22Rv1 (cell line): ENCODE measurements at regions not wholly inside any gene's neighbourhood (a gene's known extent, or its start where the extent isn't known, plus 50 kb on each side); places are given as distances from the start of the nearest gene placed in this dataset.

Source experiments
- H3K27ac ChIP-seq: fragments of 450-650 bp; 2 replicates; pipeline ENCODE4 v1.5.1; 2017
- ZFX ChIP-seq: fragments of 450-650 bp; IDR thresholded peaks from 2 replicates; pipeline ENCODE4 v1.6.1; 2017; ENCODE audit warnings: antibody characterized with exemption, borderline replicate concordance
- TF ChIP-seq, protein P1 (sequence below): fragments of 450-650 bp; IDR thresholded peaks from 2 replicates; pipeline ENCODE4 v1.5.1; 2017; ENCODE audit warnings: mild to moderate bottlenecking

- TF ChIP-seq, protein P1, sequence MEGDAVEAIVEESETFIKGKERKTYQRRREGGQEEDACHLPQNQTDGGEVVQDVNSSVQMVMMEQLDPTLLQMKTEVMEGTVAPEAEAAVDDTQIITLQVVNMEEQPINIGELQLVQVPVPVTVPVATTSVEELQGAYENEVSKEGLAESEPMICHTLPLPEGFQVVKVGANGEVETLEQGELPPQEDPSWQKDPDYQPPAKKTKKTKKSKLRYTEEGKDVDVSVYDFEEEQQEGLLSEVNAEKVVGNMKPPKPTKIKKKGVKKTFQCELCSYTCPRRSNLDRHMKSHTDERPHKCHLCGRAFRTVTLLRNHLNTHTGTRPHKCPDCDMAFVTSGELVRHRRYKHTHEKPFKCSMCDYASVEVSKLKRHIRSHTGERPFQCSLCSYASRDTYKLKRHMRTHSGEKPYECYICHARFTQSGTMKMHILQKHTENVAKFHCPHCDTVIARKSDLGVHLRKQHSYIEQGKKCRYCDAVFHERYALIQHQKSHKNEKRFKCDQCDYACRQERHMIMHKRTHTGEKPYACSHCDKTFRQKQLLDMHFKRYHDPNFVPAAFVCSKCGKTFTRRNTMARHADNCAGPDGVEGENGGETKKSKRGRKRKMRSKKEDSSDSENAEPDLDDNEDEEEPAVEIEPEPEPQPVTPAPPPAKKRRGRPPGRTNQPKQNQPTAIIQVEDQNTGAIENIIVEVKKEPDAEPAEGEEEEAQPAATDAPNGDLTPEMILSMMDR = no peak
- TF ChIP-seq ZFX = no peak
Measured at GRCh38 chr5:125281667-125282066, 535.2 kb upstream of the ZNF608 start.

DNA sequence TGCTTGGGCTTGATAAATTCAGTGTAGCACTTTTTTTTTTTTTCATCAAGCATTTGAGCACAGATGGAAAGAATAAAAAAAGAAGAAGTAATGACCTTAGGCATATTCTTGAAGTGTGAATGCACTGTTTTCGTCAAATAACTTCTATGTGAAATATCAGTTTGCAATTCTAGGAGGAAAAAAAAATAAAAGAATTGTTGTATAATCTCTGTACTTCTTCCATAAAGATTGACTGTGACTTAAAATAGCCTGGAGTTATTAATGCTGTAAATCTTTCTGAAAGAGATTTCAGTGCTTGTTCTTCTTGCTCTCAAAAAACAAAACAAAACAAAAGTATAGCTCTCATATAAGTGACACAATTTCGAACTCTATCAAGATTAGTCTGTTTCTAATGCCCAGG lies 536.9 kb upstream of the ZNF608 start:
- TF ChIP-seq, protein P1 = no peak
- no peak for TF ChIP-seq ZFX
- H3K27ac ChIP-seq = no peak overlapping the region

More at GRCh38 chr5:125281667-125282066, 535.2 kb upstream of the ZNF608 start:
- H3K27ac ChIP-seq = no peak overlapping the region

DNA sequence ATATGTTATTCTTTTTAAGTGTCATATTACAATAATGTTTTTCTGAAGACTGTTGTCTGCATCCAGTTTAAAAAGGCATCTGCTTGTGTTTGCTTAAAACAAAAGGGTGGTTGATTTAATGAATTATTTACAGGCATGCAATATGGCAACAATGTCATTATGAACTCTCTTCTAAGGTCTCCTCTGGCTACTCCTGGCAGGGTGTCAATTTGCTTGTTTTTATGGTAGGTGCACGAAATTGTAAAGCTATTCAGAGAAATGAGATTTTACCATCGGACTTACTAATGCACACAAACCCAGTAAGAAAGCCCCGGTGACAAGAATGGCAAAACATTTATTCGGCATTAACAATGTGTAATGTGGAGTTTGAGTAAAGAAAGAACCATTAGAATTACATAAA lies 539.8 kb upstream of the ZNF608 start:
- TF ChIP-seq, protein P1 = no peak
- TF ChIP-seq ZFX = no peak
- no peak overlapping the region for H3K27ac ChIP-seq

DNA sequence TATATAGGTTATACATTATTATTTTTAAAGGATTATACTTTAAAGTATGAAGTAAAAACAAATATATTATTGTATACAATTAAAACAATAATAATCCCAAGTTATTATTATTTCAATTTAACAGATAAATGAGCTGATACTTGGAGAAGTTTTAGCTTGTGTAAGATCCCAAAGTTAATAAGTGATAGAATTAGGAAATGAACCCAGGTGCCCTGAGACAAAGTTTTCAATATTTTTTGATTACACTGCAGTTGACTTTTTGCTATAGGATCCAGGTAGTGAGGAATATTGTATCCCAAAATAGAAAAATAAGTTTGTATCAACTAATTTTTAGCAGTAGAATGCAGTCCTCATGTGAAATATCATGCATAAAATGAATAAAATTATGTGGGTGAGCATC lies 543.2 kb upstream of the ZNF608 start:
- no peak overlapping the region for H3K27ac ChIP-seq
- no peak for TF ChIP-seq ZFX

- no peak overlapping the region for H3K27ac ChIP-seq
- no peak for TF ChIP-seq ZFX
- TF ChIP-seq, protein P1 = no peak
Measured at GRCh38 chr5:125290935-125291334, 544.5 kb upstream of the ZNF608 start.

GRCh38 chr5:125291447-125291846 lies 545.0 kb upstream of the ZNF608 start:
- H3K27ac ChIP-seq = no peak overlapping the region
- no peak for TF ChIP-seq ZFX

GRCh38 chr5:125293223-125293622 lies 546.8 kb upstream of the ZNF608 start:
- no peak overlapping the region for H3K27ac ChIP-seq
- TF ChIP-seq ZFX = no peak
- TF ChIP-seq, protein P1 = no peak

- no peak overlapping the region for H3K27ac ChIP-seq
- TF ChIP-seq ZFX = no peak
- TF ChIP-seq, protein P1 = no peak
Measured at GRCh38 chr5:125293726-125294125, 547.3 kb upstream of the ZNF608 start.
